IPS-NIHi11 (cell line): ENCODE measurements at regions not wholly inside any gene's neighbourhood (a gene's known extent, or its start where the extent isn't known, plus 50 kb on each side); places are given as distances from the start of the nearest gene placed in this dataset.
"Not testable (repeated sequence)": the region's sequence is repeated elsewhere in the genome, so short reads cannot be mapped to it uniquely, and the experiment has no call there.

ENCODE experiments used
- DNase-seq: peaks from one replicate; pipeline ENCODE4 v3.0.0; 2012; ENCODE audit warnings: mixed read lengths, low spot score

- DNase-seq, result no peak
These were observed 72.9 kb upstream of the IRX4 start for GRCh38 chr5:1955586-1955985.

GRCh38 chr5:1953710-1954109 is 71.0 kb upstream of the IRX4 start:
- DNase-seq, result not testable (repeated sequence)

DNA sequence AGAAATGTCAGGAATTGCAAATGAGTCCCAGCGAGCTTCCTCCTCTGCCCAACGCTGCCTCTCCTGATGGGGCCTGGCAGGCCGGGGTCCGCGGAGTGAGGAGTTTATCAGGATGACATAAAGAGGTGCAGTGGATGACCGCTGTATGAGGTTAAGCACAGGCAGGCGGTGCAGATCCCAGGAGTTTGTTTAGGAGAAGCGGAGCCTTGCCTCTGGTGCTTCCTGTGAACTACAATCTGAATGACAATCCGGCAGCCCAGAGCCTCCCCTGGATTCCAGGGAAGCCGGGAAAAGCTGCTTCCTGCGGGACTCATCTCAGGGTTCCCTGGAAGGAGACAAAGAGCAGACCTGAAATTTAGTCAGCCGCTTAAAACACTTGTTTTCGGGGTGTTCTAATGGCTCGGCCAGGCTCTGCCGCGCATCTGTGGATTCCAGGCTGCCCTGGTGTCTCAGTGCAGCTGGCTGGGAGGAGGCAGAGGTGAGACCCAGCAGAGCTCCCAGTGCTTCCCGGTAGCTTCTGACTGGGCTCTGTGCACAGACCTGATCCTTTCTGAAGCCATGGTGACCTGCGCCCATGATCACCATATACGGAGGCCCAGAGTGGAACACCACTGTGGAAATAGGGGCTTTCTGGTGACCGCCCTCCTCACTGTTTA is 69.8 kb upstream of the IRX4 start:
- peak; percentile 54 for DNase-seq

DNA sequence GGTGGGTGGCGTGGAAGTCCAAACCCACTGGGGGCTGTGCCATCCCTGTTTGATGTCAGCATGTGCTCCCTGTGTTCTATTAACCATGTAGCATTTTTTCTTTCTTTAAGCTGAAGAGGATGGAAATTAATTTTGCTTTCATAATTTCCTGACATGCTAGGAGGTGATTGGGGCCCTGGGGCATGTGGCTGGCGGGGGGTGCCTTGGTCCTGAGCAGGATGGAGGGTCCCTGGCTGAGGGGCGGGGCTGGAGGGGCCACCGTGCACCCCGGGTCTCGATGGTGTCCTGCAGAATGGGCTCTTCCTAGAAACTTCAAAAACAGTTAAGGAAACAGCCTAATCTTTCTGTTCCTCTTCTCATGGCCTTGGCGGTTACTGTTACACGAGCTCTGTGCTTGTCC is 69.3 kb upstream of the IRX4 start:
- no peak for DNase-seq

DNA sequence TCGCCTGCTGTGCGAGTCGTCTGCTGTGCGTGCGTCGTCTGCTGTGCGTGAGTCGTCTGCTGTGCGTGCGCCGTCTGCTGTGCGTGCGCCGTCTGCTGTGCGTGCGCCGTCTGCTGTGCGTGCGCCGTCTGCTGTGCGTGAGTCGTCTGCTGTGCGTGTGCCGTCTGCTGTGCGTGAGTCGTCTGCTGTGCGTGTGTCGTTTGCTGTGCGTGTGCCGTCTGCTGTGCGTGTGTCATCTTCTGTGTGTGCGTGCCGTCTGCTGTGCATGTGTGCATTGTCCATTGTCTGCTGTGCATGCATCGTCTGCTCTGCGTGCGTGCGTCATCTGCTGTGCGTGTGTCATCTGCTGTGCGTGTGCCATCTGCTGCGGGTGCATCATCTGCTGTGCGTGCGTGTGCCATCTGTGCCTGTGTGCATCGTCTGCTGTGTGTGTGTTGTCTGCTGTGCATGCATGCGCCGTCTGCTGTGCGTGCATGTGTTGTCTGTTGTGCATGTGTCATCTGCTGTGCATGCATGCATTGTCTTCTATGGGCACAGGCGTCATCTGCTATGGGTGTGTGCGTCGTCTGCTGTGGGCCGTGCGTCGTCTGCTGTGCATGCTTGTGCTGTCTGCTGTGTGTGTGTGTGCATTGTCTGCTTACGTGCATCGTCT is 68.6 kb upstream of the IRX4 start:
- DNase-seq, result no peak

- DNase-seq, result no peak
These were observed 68.0 kb upstream of the IRX4 start for GRCh38 chr5:1950708-1951103.

DNA sequence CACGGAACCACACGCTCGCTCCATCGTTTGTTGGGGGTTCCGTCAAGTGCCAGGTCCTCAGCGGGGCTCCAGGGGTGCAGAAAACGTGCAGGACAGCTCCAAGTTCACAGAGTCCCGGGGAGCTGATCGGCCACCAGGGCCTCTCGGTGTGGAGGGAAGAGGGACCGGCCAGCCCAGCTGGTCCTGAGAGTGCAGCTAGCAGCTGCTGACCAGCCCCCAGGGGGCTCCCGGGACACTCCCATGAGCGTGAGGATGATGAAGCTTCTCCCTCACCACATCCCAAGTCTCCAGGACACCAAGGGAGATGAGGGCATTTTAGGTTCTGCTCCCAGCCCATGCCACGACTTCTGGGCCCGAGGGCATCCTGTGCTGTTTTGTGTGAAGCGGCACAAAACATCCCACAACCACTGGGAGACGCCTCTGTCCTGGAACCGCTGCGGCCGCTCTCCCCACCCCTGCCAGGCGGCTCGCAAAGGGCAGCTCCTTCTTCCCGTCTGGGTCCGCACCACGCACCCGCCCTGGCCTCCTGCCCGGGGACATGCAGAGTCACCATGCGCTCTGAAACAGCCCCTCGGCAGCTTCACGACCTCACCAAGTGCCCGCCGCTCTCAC is 67.5 kb upstream of the IRX4 start:
- DNase-seq, result no peak

DNA sequence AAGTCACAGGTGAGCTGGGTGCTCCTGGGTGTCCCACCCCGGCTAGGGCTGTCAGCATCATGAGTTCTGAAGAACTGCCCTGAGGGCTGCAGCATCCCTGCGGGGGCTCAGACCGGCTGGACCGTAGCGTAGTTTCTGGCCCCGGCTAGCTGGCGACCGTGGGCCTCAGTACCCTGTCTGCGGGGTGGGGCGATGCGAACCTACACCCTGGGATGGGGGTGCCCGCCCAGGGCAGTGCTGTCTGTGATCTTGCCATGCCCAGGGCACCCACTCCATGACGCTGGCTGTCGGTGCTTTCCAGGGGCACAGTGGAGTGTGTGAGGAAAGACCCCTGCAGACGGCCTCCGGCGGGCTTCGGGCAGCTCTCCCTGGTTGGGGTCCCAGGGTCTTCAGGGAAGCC is 66.5 kb upstream of the IRX4 start:
- DNase-seq, result no peak

DNA sequence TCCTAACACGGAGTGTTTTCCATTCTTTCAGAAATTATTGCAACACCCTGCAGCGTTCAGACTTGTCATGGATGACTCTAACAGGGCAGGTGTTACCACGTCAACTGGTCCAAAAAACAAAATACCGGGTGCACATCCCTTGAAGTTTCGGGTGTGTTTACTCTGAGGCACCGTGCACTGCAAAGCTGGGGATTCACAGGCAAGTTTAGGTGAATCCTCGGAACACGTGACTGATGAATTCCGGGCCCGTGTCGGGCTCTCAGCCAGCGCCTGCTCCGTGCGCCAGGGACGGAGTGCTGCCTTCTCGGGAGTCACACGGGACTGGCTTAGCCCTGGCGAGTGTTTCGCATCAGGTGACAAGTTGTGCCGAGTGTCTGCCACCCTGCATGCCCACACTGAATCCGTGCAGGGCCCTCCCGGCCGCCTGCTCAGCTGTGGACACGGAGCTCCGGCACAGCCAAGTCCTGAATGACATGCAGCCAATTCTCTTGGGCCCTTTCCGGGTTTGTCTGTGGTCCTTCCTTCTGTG is 66.0 kb upstream of the IRX4 start:
- no peak for DNase-seq

- DNase-seq, result no peak
These were observed 65.4 kb upstream of the IRX4 start for GRCh38 chr5:1948111-1948510.

DNA sequence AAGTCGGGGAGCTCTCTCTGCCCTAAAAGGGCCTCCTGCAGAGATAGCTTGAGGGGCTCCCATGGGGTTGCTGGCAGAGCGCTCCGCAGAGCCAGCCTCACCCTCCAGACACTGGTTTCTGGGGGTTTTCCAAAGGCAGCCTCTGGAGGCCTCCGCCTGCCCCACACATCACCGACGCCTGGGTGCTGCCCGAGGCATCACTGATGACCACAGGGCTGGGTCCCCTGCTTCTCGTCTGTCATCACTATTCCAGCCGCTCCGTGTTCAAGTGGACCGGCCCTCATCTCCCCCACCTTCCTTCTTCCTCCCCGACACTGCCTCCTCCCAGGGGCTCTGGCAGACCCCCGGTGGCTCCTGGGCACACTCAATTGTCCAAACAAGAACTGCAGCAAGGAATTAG is 64.1 kb upstream of the IRX4 start:
- DNase-seq, result no peak

GRCh38 chr5:1946122-1946677 is 63.5 kb upstream of the IRX4 start:
- no peak for DNase-seq

- DNase-seq, result no peak
These were observed 62.9 kb upstream of the IRX4 start for GRCh38 chr5:1945606-1946005.

- DNase-seq, result no peak
These were observed 61.7 kb upstream of the IRX4 start for GRCh38 chr5:1944408-1944807.

DNA sequence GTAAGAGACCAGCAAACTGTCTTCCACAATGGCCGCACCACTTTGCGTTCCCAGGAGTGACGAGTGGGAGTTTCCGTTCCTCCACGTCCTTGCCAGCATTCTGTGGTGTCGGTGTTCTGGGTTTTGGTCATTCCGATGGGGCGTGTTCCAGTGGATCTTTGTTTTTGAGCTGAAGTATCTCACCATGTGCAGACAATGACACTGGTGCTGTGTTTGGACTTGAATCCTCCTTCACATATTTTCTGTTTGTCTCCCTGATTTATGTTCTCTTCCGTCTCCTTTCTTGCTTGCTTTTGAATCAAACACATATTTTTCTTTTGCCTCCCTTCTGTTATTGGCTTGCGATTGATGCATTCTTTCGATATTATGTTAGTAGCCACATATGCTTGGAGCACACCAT is 60.8 kb upstream of the IRX4 start:
- DNase-seq, result no peak

- DNase-seq, result no peak
These were observed 59.9 kb upstream of the IRX4 start for GRCh38 chr5:1942630-1943029.

GRCh38 chr5:1942158-1942557 is 59.4 kb upstream of the IRX4 start:
- DNase-seq, result no peak

- no peak for DNase-seq
These were observed 56.5 kb upstream of the IRX4 start for GRCh38 chr5:1939256-1939655.

- DNase-seq, result no peak
These were observed 55.7 kb upstream of the IRX4 start for GRCh38 chr5:1938310-1939000.

DNA sequence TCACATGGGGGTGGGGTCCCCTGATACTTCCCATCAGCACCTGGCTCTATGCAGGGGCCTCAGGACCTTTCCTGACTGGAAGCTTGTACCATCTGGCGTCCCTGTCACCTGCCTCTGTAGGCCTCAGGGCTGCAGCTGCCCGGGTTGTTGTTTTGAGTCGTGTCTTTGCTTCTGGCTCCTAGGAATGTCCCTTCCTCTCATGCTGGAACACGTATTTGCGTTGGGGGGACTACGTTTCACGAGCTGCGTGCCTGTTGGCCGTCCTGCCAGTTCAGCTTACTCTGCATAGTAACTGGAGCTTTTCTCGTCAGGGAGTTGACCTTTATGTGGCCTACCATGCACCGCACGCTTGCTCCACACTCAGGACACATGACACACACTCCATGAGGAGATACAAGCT is 54.9 kb upstream of the IRX4 start:
- no peak for DNase-seq

GRCh38 chr5:1936901-1937300 is 54.2 kb upstream of the IRX4 start:
- no peak for DNase-seq

- no peak for DNase-seq
These were observed 53.7 kb upstream of the IRX4 start for GRCh38 chr5:1936413-1936812.
